ENCODE measurements at regions not wholly inside any gene's neighbourhood (a gene's known extent, or its start where the extent isn't known, plus 50 kb on each side); places are given as distances from the start of the nearest gene placed in this dataset.

DNA sequence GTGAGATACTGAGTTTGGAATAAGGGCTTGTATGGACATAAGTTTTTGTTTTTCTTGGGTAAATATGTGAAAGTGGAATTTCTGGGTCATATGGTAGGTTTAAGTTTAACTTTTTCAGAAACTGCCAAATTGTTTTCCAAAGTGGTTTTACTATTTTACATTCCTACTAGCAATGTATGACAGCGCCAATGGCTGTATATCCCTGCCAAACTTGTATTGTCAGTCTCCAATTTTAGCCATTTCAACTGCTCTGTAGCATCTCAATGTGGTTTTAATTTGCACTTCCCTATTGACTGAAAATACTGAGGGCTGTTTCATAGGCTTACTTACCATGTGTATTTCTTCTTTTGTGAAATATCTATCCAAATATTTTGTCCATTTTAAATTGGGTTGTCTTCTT is 90.5 kb upstream of the ZNF32 start:
- DNase-seq (ENCODE audit: low read depth) (no peak), FAIRE-seq (no peak)
- no peak overlapping the region for H3K4me3 ChIP-seq (ENCODE audit: low read depth, low read length)
- TF ChIP-seq, protein P1, sequence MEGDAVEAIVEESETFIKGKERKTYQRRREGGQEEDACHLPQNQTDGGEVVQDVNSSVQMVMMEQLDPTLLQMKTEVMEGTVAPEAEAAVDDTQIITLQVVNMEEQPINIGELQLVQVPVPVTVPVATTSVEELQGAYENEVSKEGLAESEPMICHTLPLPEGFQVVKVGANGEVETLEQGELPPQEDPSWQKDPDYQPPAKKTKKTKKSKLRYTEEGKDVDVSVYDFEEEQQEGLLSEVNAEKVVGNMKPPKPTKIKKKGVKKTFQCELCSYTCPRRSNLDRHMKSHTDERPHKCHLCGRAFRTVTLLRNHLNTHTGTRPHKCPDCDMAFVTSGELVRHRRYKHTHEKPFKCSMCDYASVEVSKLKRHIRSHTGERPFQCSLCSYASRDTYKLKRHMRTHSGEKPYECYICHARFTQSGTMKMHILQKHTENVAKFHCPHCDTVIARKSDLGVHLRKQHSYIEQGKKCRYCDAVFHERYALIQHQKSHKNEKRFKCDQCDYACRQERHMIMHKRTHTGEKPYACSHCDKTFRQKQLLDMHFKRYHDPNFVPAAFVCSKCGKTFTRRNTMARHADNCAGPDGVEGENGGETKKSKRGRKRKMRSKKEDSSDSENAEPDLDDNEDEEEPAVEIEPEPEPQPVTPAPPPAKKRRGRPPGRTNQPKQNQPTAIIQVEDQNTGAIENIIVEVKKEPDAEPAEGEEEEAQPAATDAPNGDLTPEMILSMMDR (IDR thresholded peaks at IDR 0.05; ENCODE audit: insufficient read depth, low read length, severe bottlenecking): no peak
- no peaks in the 10 kb centered on the region for H3K36me3 ChIP-seq (ENCODE audit: control insufficient read depth, insufficient read depth, low read length)
- no peaks in the 10 kb centered on the region for H3K27me3 ChIP-seq (ENCODE audit: control insufficient read depth, insufficient read depth, low read length)

DNA sequence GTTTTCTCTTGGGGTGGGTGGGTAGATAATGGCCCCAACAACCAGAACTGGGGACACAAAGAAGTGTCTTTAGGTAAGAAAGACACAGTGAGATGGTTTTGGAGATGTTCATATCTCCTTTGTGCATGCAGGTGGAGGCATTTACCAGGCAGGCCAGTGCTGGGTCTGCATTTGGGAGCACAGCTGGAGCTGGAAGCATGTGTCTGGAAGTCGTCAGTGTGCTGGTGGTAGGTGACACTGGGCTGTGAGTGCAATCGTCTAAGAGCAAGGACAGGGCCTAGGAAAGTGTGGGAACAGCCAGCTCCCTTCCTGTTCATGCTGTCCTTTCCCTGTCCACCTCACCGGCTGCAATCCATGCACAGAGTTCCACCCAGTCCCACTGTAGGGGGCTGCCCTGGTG is 88.3 kb upstream of the ZNF32 start:
- DNase-seq (ENCODE audit: low read depth) (no peak), FAIRE-seq (no peak)
- no peak overlapping the region for H3K4me3 ChIP-seq (ENCODE audit: low read depth, low read length)
- H3K36me3 ChIP-seq (ENCODE audit: control insufficient read depth, insufficient read depth, low read length): no peaks in the 10 kb centered on the region
- H3K27me3 ChIP-seq (ENCODE audit: control insufficient read depth, insufficient read depth, low read length): no peaks in the 10 kb centered on the region
- TF ChIP-seq, protein P1 (IDR thresholded peaks at IDR 0.05; ENCODE audit: insufficient read depth, low read length, severe bottlenecking): no peak

DNA sequence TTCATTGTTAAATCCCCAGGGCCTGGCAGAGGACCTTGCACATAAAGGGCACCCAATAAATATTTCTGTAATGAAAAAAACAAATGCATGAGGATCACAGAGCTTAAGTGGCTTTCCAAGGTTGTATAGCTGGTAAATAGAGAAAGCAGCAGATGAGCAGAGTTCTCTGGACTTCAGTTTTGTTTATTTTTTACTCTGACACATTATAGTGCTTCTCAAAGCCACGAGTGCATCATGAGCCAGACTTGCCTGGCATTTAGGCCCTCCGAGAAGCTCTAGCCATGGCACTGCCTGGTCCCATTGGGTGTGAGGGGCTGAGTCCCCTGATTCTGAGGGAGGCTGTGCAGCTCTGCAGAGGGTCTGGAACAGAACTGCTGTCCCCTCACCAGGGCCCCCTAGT is 87.2 kb upstream of the ZNF32 start:
- H3K36me3 ChIP-seq (ENCODE audit: control insufficient read depth, insufficient read depth, low read length): no peaks in the 10 kb centered on the region
- FAIRE-seq (no peak), DNase-seq (ENCODE audit: low read depth) (no peak)
- no peak overlapping the region for H3K4me3 ChIP-seq (ENCODE audit: low read depth, low read length)
- no peaks in the 10 kb centered on the region for H3K27me3 ChIP-seq (ENCODE audit: control insufficient read depth, insufficient read depth, low read length)
- TF ChIP-seq, protein P1 (IDR thresholded peaks at IDR 0.05; ENCODE audit: insufficient read depth, low read length, severe bottlenecking): no peak

DNA sequence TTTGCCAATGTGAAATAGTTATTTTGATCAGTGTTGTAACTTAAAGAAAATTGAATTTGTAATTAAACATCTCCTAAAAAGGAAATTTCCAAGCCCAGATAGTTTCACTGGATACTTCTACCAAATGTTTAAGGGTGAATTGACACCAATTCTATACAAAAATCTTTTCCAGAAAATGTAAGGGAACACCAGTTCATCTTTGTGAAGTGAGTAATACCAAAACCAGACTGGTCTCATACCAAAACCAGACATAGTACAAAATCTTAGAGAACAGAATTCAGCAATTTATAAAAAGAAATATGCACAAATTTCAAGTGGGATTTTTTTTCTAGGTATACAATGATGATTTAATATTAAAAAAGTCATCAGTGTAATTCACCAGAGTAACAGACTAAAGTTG is 86.0 kb upstream of the ZNF32 start:
- FAIRE-seq: no peak
- no peaks in the 10 kb centered on the region for H3K27me3 ChIP-seq (ENCODE audit: control insufficient read depth, insufficient read depth, low read length)
- DNase-seq (ENCODE audit: low read depth): no peak
- TF ChIP-seq, protein P1 (IDR thresholded peaks at IDR 0.05; ENCODE audit: insufficient read depth, low read length, severe bottlenecking): no peak
- H3K36me3 ChIP-seq (ENCODE audit: control insufficient read depth, insufficient read depth, low read length): no peaks in the 10 kb centered on the region
- no peak overlapping the region for H3K4me3 ChIP-seq (ENCODE audit: low read depth, low read length)

DNA sequence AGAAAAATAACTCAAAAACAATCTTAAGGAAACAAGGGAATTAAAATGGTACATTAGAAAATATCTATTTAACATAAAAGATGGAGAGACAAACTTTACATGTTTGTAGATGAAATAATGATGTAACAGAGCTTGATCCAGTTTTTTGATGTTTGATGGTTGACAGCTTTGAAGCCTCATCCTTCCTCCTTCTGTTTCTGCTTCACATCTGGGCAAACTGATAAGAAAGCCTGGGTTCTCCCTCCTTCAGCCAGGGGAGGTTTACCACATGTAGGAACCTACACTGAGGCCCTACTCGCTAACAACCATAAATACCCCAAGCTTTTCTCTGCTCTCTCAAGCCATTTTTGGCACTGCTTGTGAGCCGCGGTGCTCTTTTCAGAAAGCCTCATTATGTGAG is 82.8 kb upstream of the ZNF32 start:
- Histone ChIP-seq H3K36me3 (ENCODE audit: control insufficient read depth, insufficient read depth, low read length) (no peaks in the 10 kb centered on the region), H3K27me3 (ENCODE audit: control insufficient read depth, insufficient read depth, low read length) (no peaks in the 10 kb centered on the region), H3K4me3 (ENCODE audit: low read depth, low read length) (no peak overlapping the region)
- no peak for FAIRE-seq
- DNase-seq (ENCODE audit: low read depth): no peak
- TF ChIP-seq, protein P1 (IDR thresholded peaks at IDR 0.05; ENCODE audit: insufficient read depth, low read length, severe bottlenecking): no peak

GRCh38 chr10:43728425-43728824 is 79.7 kb upstream of the ZNF32 start:
- H3K4me3 ChIP-seq (ENCODE audit: low read depth, low read length): no peak overlapping the region
- DNase-seq (ENCODE audit: low read depth) (no peak), FAIRE-seq (no peak)
- TF ChIP-seq, protein P1 (IDR thresholded peaks at IDR 0.05; ENCODE audit: insufficient read depth, low read length, severe bottlenecking): no peak
- no peaks in the 10 kb centered on the region for H3K27me3 ChIP-seq (ENCODE audit: control insufficient read depth, insufficient read depth, low read length)
- no peaks in the 10 kb centered on the region for H3K36me3 ChIP-seq (ENCODE audit: control insufficient read depth, insufficient read depth, low read length)

Measured in bronchial epithelial cell (primary cell).